ENCODE measurements at regions not wholly inside any gene's neighbourhood (a gene's known extent, or its start where the extent isn't known, plus 50 kb on each side); places are given as distances from the start of the nearest gene placed in this dataset.
"Not testable (repeated sequence)": the region's sequence is repeated elsewhere in the genome, so short reads cannot be mapped to it uniquely, and the experiment has no call there.

GRCh38 chr2:207372483-207372882, 157.3 kb upstream of the CREB1 start:
- TF ChIP-seq GABPA (IDR thresholded peaks at IDR 0.05; ENCODE audit: low read depth), result no peak
- no peak for TF ChIP-seq SPI1 (IDR thresholded peaks at IDR 0.05; ENCODE audit: borderline replicate concordance, low read depth)
- TF ChIP-seq POLR2AphosphoS5 (IDR thresholded peaks at IDR 0.05; ENCODE audit: low read depth), result no peak
- TF ChIP-seq REST (IDR thresholded peaks at IDR 0.05; ENCODE audit: insufficient replicate concordance, low read depth), result no peak
- no peak for TF ChIP-seq CTCF (IDR thresholded peaks at IDR 0.05; ENCODE audit: insufficient read depth, low read length)

GRCh38 chr2:207375207-207375875, 154.4 kb upstream of the CREB1 start:
- H3K27me3 ChIP-seq (ENCODE audit: insufficient read depth, poor library complexity, severe bottlenecking), result no peaks in the 10 kb centered on the region
- H3K4me3 ChIP-seq (replicated peaks; ENCODE audit: insufficient read depth, low read length), result no peak overlapping the region
- no peak for DNase-seq (ENCODE audit: low read depth in 1 of 2, low spot score in 1 of 2)
- no peak for TF ChIP-seq GABPA (IDR thresholded peaks at IDR 0.05; ENCODE audit: low read depth)
- TF ChIP-seq CTCF (IDR thresholded peaks at IDR 0.05; ENCODE audit: insufficient read depth, low read length), result no peak
- no peak for TF ChIP-seq REST (IDR thresholded peaks at IDR 0.05; ENCODE audit: insufficient replicate concordance, low read depth)
- no peak for TF ChIP-seq POLR2AphosphoS5 (IDR thresholded peaks at IDR 0.05; ENCODE audit: low read depth)
- no peak for TF ChIP-seq SPI1 (IDR thresholded peaks at IDR 0.05; ENCODE audit: borderline replicate concordance, low read depth)
- H3K27ac ChIP-seq (replicated peaks), result no peak overlapping the region

More at GRCh38 chr2:207372483-207372882, 157.3 kb upstream of the CREB1 start:
- Histone ChIP-seq H3K27me3 (ENCODE audit: insufficient read depth, poor library complexity, severe bottlenecking) (no peaks in the 10 kb centered on the region), H3K27ac (replicated peaks) (no peak overlapping the region), H3K4me3 (replicated peaks; ENCODE audit: insufficient read depth, low read length) (no peak overlapping the region)
- no peak for DNase-seq (ENCODE audit: low read depth in 1 of 2, low spot score in 1 of 2)

GRCh38 chr2:207378620-207379019, 151.1 kb upstream of the CREB1 start:
- not testable (repeated sequence) for H3K27ac ChIP-seq (replicated peaks); H3K4me3 ChIP-seq (replicated peaks; ENCODE audit: insufficient read depth, low read length); DNase-seq (ENCODE audit: low read depth in 1 of 2, low spot score in 1 of 2); H3K27me3 ChIP-seq (ENCODE audit: insufficient read depth, poor library complexity, severe bottlenecking)

GRCh38 chr2:207385076-207385475, 144.7 kb upstream of the CREB1 start:
- Histone ChIP-seq H3K27me3 (ENCODE audit: insufficient read depth, poor library complexity, severe bottlenecking) (no peaks in the 10 kb centered on the region), H3K4me3 (replicated peaks; ENCODE audit: insufficient read depth, low read length) (no peak overlapping the region), H3K27ac (replicated peaks) (no peak overlapping the region)
- TF ChIP-seq REST (IDR thresholded peaks at IDR 0.05; ENCODE audit: insufficient replicate concordance, low read depth), result no peak
- TF ChIP-seq SPI1 (IDR thresholded peaks at IDR 0.05; ENCODE audit: borderline replicate concordance, low read depth), result no peak
- TF ChIP-seq GABPA (IDR thresholded peaks at IDR 0.05; ENCODE audit: low read depth), result no peak
- no peak for TF ChIP-seq POLR2AphosphoS5 (IDR thresholded peaks at IDR 0.05; ENCODE audit: low read depth)
- DNase-seq (ENCODE audit: low read depth in 1 of 2, low spot score in 1 of 2), result no peak

Measured in HL-60 (cell line).